HepG2 (cell line): ENCODE measurements at regions not wholly inside any gene's neighbourhood (a gene's known extent, or its start where the extent isn't known, plus 50 kb on each side); places are given as distances from the start of the nearest gene placed in this dataset.

ENCODE experiments used
- ATAC-seq: fragments of 200-7000 bp; cut with Tn5 transposase; 3 replicates; pipeline ENCODE4 v1.9.1; 2020; ENCODE audit warnings: mild to moderate bottlenecking, moderate library complexity
- BruUV-seq: library from RNA; stranded (reverse); fragments of 400-500 nt; replicated peaks from 2 replicates; lab custom pipeline; 2021; lab: Mats Ljungman, UMichigan
- CTCF ChIA-PET: fragments of 300-600 bp; formaldehyde crosslinking; extraction: SDS; loops from one replicate; lab custom pipeline; 2021; ENCODE audit warnings: low total read pairs, inconsistent platforms, low intra/inter-chr PET ratio; lab: Yijun Ruan, JAX
- POLR2A ChIA-PET: fragments of 350-600 bp; sonication (Branson Sonifier 250); formaldehyde crosslinking; loops from one replicate; lab custom pipeline; 2020; ENCODE audit warnings: antibody characterized with exemption, inconsistent platforms; lab: Yijun Ruan, JAX
- DNase-seq: peaks from one replicate; pipeline ENCODE4 v3.0.0-alpha.2; 2015; ENCODE audit warnings: low spot score
- FAIRE-seq: peaks from 3 replicates; lab custom pipeline; 2011; peaks lifted over from hg19 to GRCh38; lab: Jason Lieb, UNC
- H2AFZ ChIP-seq: one replicate; pipeline ENCODE4 v1.6.1; 2011; ENCODE audit warnings: low read length, inconsistent platforms
- H3K27ac ChIP-seq: fragments of 300-600 bp; 3 replicates; pipeline ENCODE4 v1.8.0; 2011; ENCODE audit warnings: mixed run types, mild to moderate bottlenecking, mixed read lengths, low read length, inconsistent platforms; ENCODE audit not compliant: insufficient read depth; ENCODE audit errors: extremely low read length
- H3K27me3 ChIP-seq, 2 experiments: fragments of 200-600 bp in 1 of 2; 2 replicates in 1 of 2; 3 replicates in 1 of 2; pipeline versions ENCODE4 v1.6.0 to v1.8.0; 2011; ENCODE audit warnings: low read length in 2 of 2, mild to moderate bottlenecking in 2 of 2, moderate library complexity in 2 of 2, inconsistent platforms in 1 of 2; ENCODE audit not compliant: insufficient read depth in 2 of 2, control insufficient read depth in 1 of 2
- H3K36me3 ChIP-seq, 2 experiments: fragments of 200-600 bp in 1 of 2; replicated peaks in 1 of 2; 2 replicates in 1 of 2; 3 replicates in 1 of 2; pipeline versions ENCODE4 v1.5.1 to v1.8.0; 2011; ENCODE audit warnings: low read length in 2 of 2, inconsistent platforms in 1 of 2; ENCODE audit not compliant: insufficient read depth in 2 of 2, control insufficient read depth in 1 of 2
- H3K4me1 ChIP-seq: 2 replicates; pipeline ENCODE4 v1.5.1; 2012; ENCODE audit warnings: low read length, inconsistent platforms; ENCODE audit not compliant: insufficient read depth
- H3K4me2 ChIP-seq: 2 replicates; pipeline ENCODE4 v1.6.0; 2011; ENCODE audit warnings: low read depth, low read length, inconsistent platforms
- H3K4me3 ChIP-seq, 3 experiments: fragments of 200-600 bp in 1 of 3; sonication (generic), shearing (Covaris generic) in 1 of 3; replicated peaks in 1 of 3; 2 replicates each; pipeline ENCODE4 v1.5.1; 2011 to 2016; ENCODE audit warnings: low read length in 3 of 3, inconsistent platforms in 2 of 3, low read depth in 2 of 3, mild to moderate bottlenecking in 2 of 3, control low read depth in 1 of 3, mixed read lengths in 1 of 3; ENCODE audit not compliant: insufficient read depth in 1 of 3
- H3K79me2 ChIP-seq: one replicate; pipeline ENCODE4 v1.6.1; 2011; ENCODE audit warnings: low read length, inconsistent platforms; ENCODE audit not compliant: insufficient read depth
- H3K9ac ChIP-seq: 2 replicates; pipeline ENCODE4 v1.6.0; 2011; ENCODE audit warnings: mild to moderate bottlenecking, low read depth, low read length, inconsistent platforms; ENCODE audit not compliant: insufficient read depth
- H3K9me3 ChIP-seq: 2 replicates; pipeline ENCODE4 v1.5.1; 2012; ENCODE audit warnings: mild to moderate bottlenecking, low read length
- H4K20me1 ChIP-seq: 2 replicates; pipeline ENCODE4 v1.6.0; 2011; ENCODE audit warnings: inconsistent platforms, mild to moderate bottlenecking, low read length, moderate library complexity; ENCODE audit not compliant: insufficient read depth
- CC2D1A ChIP-seq: sonication (generic); formaldehyde crosslinking; IDR thresholded peaks from 2 replicates; pipeline ENCODE4 v1.8.1; 2023; ENCODE audit warnings: mild to moderate bottlenecking, missing genetic modification reagents
- GFI1 ChIP-seq: sonication (generic); formaldehyde crosslinking; IDR thresholded peaks from 2 replicates; pipeline ENCODE4 v1.5.0; 2020; ENCODE audit warnings: missing genetic modification reagents, mild to moderate bottlenecking, borderline replicate concordance
- HNF4A ChIP-seq: sonication (generic); formaldehyde crosslinking; IDR thresholded peaks from 2 replicates; pipeline ENCODE4 v1.4.0; 2020; ENCODE audit warnings: missing genetic modification reagents
- MATR3 ChIP-seq: sonication (generic); formaldehyde crosslinking; IDR thresholded peaks from 2 replicates; pipeline ENCODE4 v1.4.0; 2020; ENCODE audit warnings: missing genetic modification reagents
- MBD4 ChIP-seq: IDR thresholded peaks from 2 replicates; pipeline ENCODE4 v1.6.1; 2012; ENCODE audit warnings: low read length, inconsistent platforms, borderline replicate concordance
- MEIS2 ChIP-seq: sonication (generic); formaldehyde crosslinking; IDR thresholded peaks from 2 replicates; pipeline ENCODE4 v1.9.0; 2021; ENCODE audit warnings: mild to moderate bottlenecking, missing genetic modification reagents
- NONO ChIP-seq, 2 experiments: fragments of 450-650 bp in 1 of 2; sonication (generic) in 1 of 2; formaldehyde crosslinking in 1 of 2; IDR thresholded peaks in 1 of 2; conservative IDR thresholded peaks in 1 of 2; 2 replicates each; pipeline versions ENCODE4 v1.6.1 to v1.8.0; 2017 to 2022; ENCODE audit warnings: mild to moderate bottlenecking in 1 of 2, missing genetic modification reagents in 1 of 2, moderate library complexity in 1 of 2
- PCBP1 ChIP-seq: fragments of 200-400 bp; formaldehyde crosslinking; IDR thresholded peaks from 2 replicates; pipeline ENCODE4 v1.6.1; 2017; ENCODE audit warnings: mild to moderate bottlenecking, low read depth, low read length, borderline replicate concordance
- PHF8 ChIP-seq: sonication (generic); formaldehyde crosslinking; IDR thresholded peaks from 2 replicates; pipeline ENCODE4 v1.5.0; 2020; ENCODE audit warnings: missing genetic modification reagents
- POGZ ChIP-seq: sonication (generic); formaldehyde crosslinking; IDR thresholded peaks from 2 replicates; pipeline ENCODE4 v1.4.0; 2020; ENCODE audit warnings: mild to moderate bottlenecking, missing genetic modification reagents
- SOX5 ChIP-seq: IDR thresholded peaks from 2 replicates; pipeline ENCODE4 v1.6.1; 2016; ENCODE audit warnings: borderline replicate concordance
- SRSF4 ChIP-seq: fragments of 200-400 bp; formaldehyde crosslinking; IDR thresholded peaks from one replicate; pipeline ENCODE4 v1.6.1; 2018; ENCODE audit warnings: mild to moderate bottlenecking, low read depth, low read length, moderate library complexity; ENCODE audit not compliant: poor library complexity, severe bottlenecking
- ZMAT3 ChIP-seq: sonication (generic); formaldehyde crosslinking; conservative IDR thresholded peaks from 2 replicates; pipeline ENCODE4 v1.7.0; 2021; ENCODE audit warnings: missing genetic modification reagents
- ZMYM4 ChIP-seq: sonication (generic); formaldehyde crosslinking; IDR thresholded peaks from 2 replicates; pipeline ENCODE4 v1.8.1; 2023; ENCODE audit warnings: mild to moderate bottlenecking, missing genetic modification reagents
- ZNF101 ChIP-seq: sonication (generic); formaldehyde crosslinking; IDR thresholded peaks from 2 replicates; pipeline ENCODE4 v1.4.0; 2020; ENCODE audit warnings: mild to moderate bottlenecking, low read depth, missing genetic modification reagents, borderline replicate concordance
- ZNF121 ChIP-seq: sonication (generic); formaldehyde crosslinking; IDR thresholded peaks from 2 replicates; pipeline ENCODE4 v1.5.0; 2020; ENCODE audit warnings: mild to moderate bottlenecking, missing genetic modification reagents
- ZNF550 ChIP-seq: sonication (generic); formaldehyde crosslinking; IDR thresholded peaks from 2 replicates; pipeline ENCODE4 v1.4.0; 2020; ENCODE audit warnings: mild to moderate bottlenecking, missing genetic modification reagents, borderline replicate concordance
- ZNF569 ChIP-seq: sonication (generic); formaldehyde crosslinking; IDR thresholded peaks from 2 replicates; pipeline ENCODE4 v1.5.0; 2020; ENCODE audit warnings: mild to moderate bottlenecking, missing genetic modification reagents, moderate library complexity, borderline replicate concordance
- ZNF746 ChIP-seq: sonication (generic); formaldehyde crosslinking; IDR thresholded peaks from 2 replicates; pipeline ENCODE4 v1.8.0; 2022; ENCODE audit warnings: mild to moderate bottlenecking, missing genetic modification reagents
- ZSCAN9 ChIP-seq: IDR thresholded peaks from 2 replicates; pipeline ENCODE4 v1.6.1; 2016; ENCODE audit warnings: borderline replicate concordance
- WGBS: methylation state at CpG from one replicate; pipeline ENCODE4 v1.1.6; 2017; ENCODE audit warnings: low lambda C conversion rate; 5-methylcytosine and 5-hydroxymethylcytosine counted together
- in situ Hi-C: cut with HindIII; loops from 2 replicates; pipeline ENCODE4 v1.10.0; 2017; ENCODE audit warnings: low pct_unique_long_range_greater_than_20kb; ENCODE audit not compliant: extremely low pct_ligation_motif_present
- intact Hi-C: fragments of 100-400 bp; cut with micrococcal nuclease; formaldehyde crosslinking; loops from one replicate; pipeline ENCODE4 v1.10.0; 2022; ENCODE audit not compliant: unreplicated experiment
- TF ChIP-seq, protein P1 (sequence below): sonication (generic); formaldehyde crosslinking; IDR thresholded peaks from 2 replicates; pipeline ENCODE4 v1.4.0; 2020; ENCODE audit warnings: missing genetic modification reagents
- TF ChIP-seq, protein P2 (sequence below): IDR thresholded peaks from 2 replicates; pipeline ENCODE4 v1.6.1; 2016; ENCODE audit warnings: missing compliant biosample characterization, missing genetic modification reagents, borderline replicate concordance
- TF ChIP-seq, protein P3 (sequence below): sonication (generic); formaldehyde crosslinking; IDR thresholded peaks from 2 replicates; pipeline ENCODE4 v1.5.0; 2020; ENCODE audit warnings: missing genetic modification reagents

DNA sequence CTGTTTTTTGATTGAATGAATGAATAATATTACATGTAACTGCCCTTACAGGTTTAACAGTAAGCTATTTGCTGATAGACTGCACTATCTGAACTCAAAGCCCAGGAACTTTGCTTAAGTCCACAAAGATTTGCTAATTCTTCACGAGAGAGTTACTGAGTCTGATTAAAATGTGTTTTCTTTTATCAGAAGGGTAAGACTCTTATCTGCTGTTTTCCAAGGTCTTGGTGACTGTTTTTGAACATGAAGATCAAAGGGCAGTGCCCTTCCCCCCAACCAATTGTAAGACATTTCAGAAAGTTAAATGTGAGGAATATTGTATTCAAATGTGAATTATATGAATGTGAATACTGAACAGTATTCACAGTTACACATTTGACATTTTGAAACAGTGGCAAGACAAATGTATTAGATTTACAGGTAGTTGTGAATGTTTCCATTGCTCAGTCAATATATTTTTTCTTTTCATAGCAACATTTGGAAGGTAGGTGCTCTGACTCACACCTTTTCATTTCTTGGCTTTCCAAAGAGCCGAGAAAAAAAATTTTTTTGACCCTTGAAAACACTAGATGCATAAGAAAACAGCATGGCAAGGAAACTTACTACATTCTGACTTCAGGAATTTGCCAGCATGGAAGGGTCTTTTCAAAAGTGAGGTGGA is 62.7 kb downstream of the DKK1 start:
- Histone ChIP-seq H3K9me3 (no peaks in the 10 kb centered on the region), H4K20me1 (no peaks in the 10 kb centered on the region), H3K4me2 (peak overlapping the region; percentile 52), H3K36me3 (no peaks in the 10 kb centered on the region), H3K4me3 (peak overlapping the region in 2 of 3 experiments; percentile 6 to 11; a peak in 1 of 6 replicates), H3K4me1 (peaks cover 55% of the 10 kb centered on the region), H3K27me3 (no peaks in the 10 kb centered on the region), H3K27ac (peak overlapping the region; percentile 60), H3K9ac (peak overlapping the region; percentile 20), H3K79me2 (no peaks in the 10 kb centered on the region), H2AFZ (no peak overlapping the region)
- POLR2A ChIA-PET, result interaction anchor here (2.1 kb wide), 1 partner anchor 11 kb away, joined by 6 read pairs; no protein-coding TSS in a partner anchor
- in situ Hi-C loops (no loop called here), intact Hi-C loops (loop anchor here (5.0 kb wide), 2 partner anchors 70 to 110 kb away; no protein-coding TSS in a partner anchor)
- 2% methylated on average over 2 of the region's 2 CpGs for WGBS
- FAIRE-seq, result no peak
- peak; percentile 67 for DNase-seq
- ATAC-seq, result peak; percentile 60
- BruUV-seq, result no TSS peak
- CTCF ChIA-PET, result no interaction called here
- TF ChIP-seq ZNF550 (CRISPR knock-in tag), result no peak
- no peak for TF ChIP-seq MEIS2
- TF ChIP-seq, protein P1, sequence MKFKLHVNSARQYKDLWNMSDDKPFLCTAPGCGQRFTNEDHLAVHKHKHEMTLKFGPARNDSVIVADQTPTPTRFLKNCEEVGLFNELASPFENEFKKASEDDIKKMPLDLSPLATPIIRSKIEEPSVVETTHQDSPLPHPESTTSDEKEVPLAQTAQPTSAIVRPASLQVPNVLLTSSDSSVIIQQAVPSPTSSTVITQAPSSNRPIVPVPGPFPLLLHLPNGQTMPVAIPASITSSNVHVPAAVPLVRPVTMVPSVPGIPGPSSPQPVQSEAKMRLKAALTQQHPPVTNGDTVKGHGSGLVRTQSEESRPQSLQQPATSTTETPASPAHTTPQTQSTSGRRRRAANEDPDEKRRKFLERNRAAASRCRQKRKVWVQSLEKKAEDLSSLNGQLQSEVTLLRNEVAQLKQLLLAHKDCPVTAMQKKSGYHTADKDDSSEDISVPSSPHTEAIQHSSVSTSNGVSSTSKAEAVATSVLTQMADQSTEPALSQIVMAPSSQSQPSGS (CRISPR knock-in tag), result 0 out of 2 replicates have a peak, but pooled peaks have one; percentile 29
- TF ChIP-seq ZNF101, result no peak
- TF ChIP-seq, protein P2, sequence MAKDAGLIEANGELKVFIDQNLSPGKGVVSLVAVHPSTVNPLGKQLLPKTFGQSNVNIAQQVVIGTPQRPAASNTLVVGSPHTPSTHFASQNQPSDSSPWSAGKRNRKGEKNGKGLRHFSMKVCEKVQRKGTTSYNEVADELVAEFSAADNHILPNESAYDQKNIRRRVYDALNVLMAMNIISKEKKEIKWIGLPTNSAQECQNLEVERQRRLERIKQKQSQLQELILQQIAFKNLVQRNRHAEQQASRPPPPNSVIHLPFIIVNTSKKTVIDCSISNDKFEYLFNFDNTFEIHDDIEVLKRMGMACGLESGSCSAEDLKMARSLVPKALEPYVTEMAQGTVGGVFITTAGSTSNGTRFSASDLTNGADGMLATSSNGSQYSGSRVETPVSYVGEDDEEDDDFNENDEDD (CRISPR knock-in tag), result no peak
- peak; percentile 64; the same call in 1 of the 2 replicates for TF ChIP-seq SOX5
- TF ChIP-seq NONO (IDR thresholded peaks at IDR 0.05), result no peak
- TF ChIP-seq NONO (CRISPR knock-in tag; conservative IDR thresholded peaks at IDR 0.05), result no peak
- no peak for TF ChIP-seq POGZ (CRISPR knock-in tag)
- no peak for TF ChIP-seq ZMYM4 (CRISPR knock-in tag)
- no peak for TF ChIP-seq CC2D1A (CRISPR knock-in tag)
- no peak for TF ChIP-seq ZMAT3 (CRISPR knock-in tag)
- TF ChIP-seq ZNF569, result no peak
- no peak for TF ChIP-seq ZNF121 (CRISPR knock-in tag)
- no peak for TF ChIP-seq ZNF746 (CRISPR knock-in tag)
- TF ChIP-seq PHF8, result no peak
- no peak for TF ChIP-seq PCBP1
- peak; percentile 87 for TF ChIP-seq HNF4A (CRISPR knock-in tag)
- no peak for TF ChIP-seq ZSCAN9 (CRISPR knock-in tag)
- no peak for TF ChIP-seq MATR3
- TF ChIP-seq MBD4, result no peak
- no peak for TF ChIP-seq SRSF4
- peak; percentile 52; the same call in 1 of the 2 replicates for TF ChIP-seq GFI1 (CRISPR knock-in tag)
- TF ChIP-seq, protein P3, sequence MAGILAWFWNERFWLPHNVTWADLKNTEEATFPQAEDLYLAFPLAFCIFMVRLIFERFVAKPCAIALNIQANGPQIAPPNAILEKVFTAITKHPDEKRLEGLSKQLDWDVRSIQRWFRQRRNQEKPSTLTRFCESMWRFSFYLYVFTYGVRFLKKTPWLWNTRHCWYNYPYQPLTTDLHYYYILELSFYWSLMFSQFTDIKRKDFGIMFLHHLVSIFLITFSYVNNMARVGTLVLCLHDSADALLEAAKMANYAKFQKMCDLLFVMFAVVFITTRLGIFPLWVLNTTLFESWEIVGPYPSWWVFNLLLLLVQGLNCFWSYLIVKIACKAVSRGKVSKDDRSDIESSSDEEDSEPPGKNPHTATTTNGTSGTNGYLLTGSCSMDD (CRISPR knock-in tag), result no peak
